GM21515 (cell line): ENCODE measurements at regions not wholly inside any gene's neighbourhood (a gene's known extent, or its start where the extent isn't known, plus 50 kb on each side); places are given as distances from the start of the nearest gene placed in this dataset.

Source experiments
- ATAC-seq: cut with Tn5 transposase; IDR thresholded peaks from one replicate; pipeline ENCODE4 v1.9.1; 2021; ENCODE audit not compliant: unreplicated experiment

- ATAC-seq, result no peak
Measured at GRCh38 chr20:57860576-57860975, 150.8 kb upstream of the PMEPA1 start.

- no peak for ATAC-seq
Measured at GRCh38 chr20:57857969-57858368, 148.2 kb upstream of the PMEPA1 start.

- no peak for ATAC-seq
Measured at GRCh38 chr20:57857118-57857517, 147.3 kb upstream of the PMEPA1 start.

GRCh38 chr20:57856658-57857057, 146.8 kb upstream of the PMEPA1 start:
- ATAC-seq, result no peak

GRCh38 chr20:57851796-57852195, 142.0 kb upstream of the PMEPA1 start:
- ATAC-seq, result no peak

GRCh38 chr20:57851025-57851682, 141.3 kb upstream of the PMEPA1 start:
- no peak for ATAC-seq

GRCh38 chr20:57849521-57850215, 139.9 kb upstream of the PMEPA1 start:
- ATAC-seq, result no peak

- no peak for ATAC-seq
Measured at GRCh38 chr20:57849121-57849520, 139.3 kb upstream of the PMEPA1 start.

GRCh38 chr20:57848282-57848681, 138.5 kb upstream of the PMEPA1 start:
- no peak for ATAC-seq

- ATAC-seq, result no peak
Measured at GRCh38 chr20:57847104-57847503, 137.3 kb upstream of the PMEPA1 start.

- no peak for ATAC-seq
Measured at GRCh38 chr20:57844626-57845596, 135.1 kb upstream of the PMEPA1 start.

- ATAC-seq, result no peak
Measured at GRCh38 chr20:57843941-57844625, 134.3 kb upstream of the PMEPA1 start.

GRCh38 chr20:57842720-57843119, 132.9 kb upstream of the PMEPA1 start:
- no peak for ATAC-seq

- no peak for ATAC-seq
Measured at GRCh38 chr20:57841297-57841866, 131.6 kb upstream of the PMEPA1 start.

- no peak for ATAC-seq
Measured at GRCh38 chr20:57840504-57841296, 130.9 kb upstream of the PMEPA1 start.

GRCh38 chr20:57840066-57840465, 130.3 kb upstream of the PMEPA1 start:
- no peak for ATAC-seq

- no peak for ATAC-seq
Measured at GRCh38 chr20:57838670-57839151, 128.9 kb upstream of the PMEPA1 start.

- ATAC-seq, result no peak
Measured at GRCh38 chr20:57837208-57838035, 127.6 kb upstream of the PMEPA1 start.
